Activated T-helper 2 cell treated with anti-CD3 and anti-CD28 coated beads, Interferon-gamma antibody, Interleukin-2, Interleukin-4, amounts not matched to agents 10 μg/mL and 5 μg/mL and 100 μg/mL, durations not matched to agents 14 hours and 24 hours and 36 hours (primary cell): ENCODE measurements at regions not wholly inside any gene's neighbourhood (a gene's known extent, or its start where the extent isn't known, plus 50 kb on each side); places are given as distances from the start of the nearest gene placed in this dataset.

Experiments used
- DNase-seq: peaks from one replicate; pipeline ENCODE4 v3.0.0; 2021; ENCODE audit warnings: low spot score
- H3K27ac Mint-ChIP-seq: one replicate; pipeline ENCODE4 v1.8.0; 2021; ENCODE audit warnings: mixed read lengths
- H3K27me3 Mint-ChIP-seq: one replicate; pipeline ENCODE4 v1.8.0; 2021; ENCODE audit warnings: low read depth, mixed read lengths
- H3K36me3 Mint-ChIP-seq: one replicate; pipeline ENCODE4 v1.8.0; 2021; ENCODE audit warnings: low read depth, mixed read lengths
- H3K4me1 Mint-ChIP-seq: one replicate; pipeline ENCODE4 v1.8.0; 2021; ENCODE audit warnings: low read depth, mixed read lengths
- H3K4me3 Mint-ChIP-seq: one replicate; pipeline ENCODE4 v1.8.0; 2021; ENCODE audit warnings: low read depth, mild to moderate bottlenecking, moderate library complexity, mixed read lengths
- H3K9me3 Mint-ChIP-seq: one replicate; pipeline ENCODE4 v1.8.0; 2021; ENCODE audit warnings: mixed read lengths
- intact Hi-C: fragments of 100-400 bp; cut with micrococcal nuclease; formaldehyde crosslinking; loops from one replicate; pipeline ENCODE4 v1.15.1; 2023

DNA sequence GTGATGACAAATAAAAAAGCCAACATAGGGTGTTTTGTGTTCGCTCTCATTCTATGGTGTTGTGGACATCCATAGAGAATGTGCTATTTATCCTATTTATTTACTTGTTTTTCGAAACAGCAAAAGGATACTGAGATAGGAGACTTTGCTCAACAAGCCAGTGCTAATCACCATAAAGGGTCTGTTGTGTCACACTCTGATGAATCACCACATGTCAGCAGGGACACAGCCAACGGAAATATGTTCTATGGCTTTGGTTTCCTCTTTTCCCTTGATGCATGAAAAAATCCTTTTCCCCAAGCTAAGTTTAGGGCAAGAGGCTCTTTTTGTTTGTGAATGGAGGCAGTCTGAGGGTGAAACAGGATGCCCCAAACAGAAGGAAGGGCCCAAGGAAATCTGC lies 154.3 kb downstream of the RNF152 start:
- Mint-ChIP-seq H3K4me3 (no peak overlapping the region), H3K4me1 (no peaks in the 10 kb centered on the region), H3K27ac (no peak overlapping the region), H3K27me3 (no peaks in the 10 kb centered on the region), H3K9me3 (no peaks in the 10 kb centered on the region), H3K36me3 (no peaks in the 10 kb centered on the region)
- intact Hi-C loops = no loop called here
- no peak for DNase-seq

DNA sequence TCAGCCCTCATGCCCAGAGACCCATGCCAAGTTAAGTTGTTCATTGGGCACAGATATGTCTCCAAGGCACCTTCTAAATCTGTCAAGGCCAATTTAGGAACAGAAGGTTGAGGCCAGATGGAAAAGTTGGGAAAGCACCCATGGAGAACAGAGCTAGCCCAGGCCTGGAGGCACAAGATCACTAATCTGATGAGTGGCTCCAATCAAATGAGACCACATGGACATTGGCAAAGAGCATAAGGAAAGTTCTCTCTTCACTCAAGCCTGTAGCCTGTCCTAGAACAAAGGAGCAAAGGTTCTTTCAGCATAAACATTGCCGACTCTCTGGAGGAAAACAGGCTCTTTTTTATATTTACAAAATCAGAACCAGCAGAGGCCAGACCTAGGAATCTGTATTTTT lies 154.8 kb downstream of the RNF152 start:
- H3K36me3 Mint-ChIP-seq = no peaks in the 10 kb centered on the region
- no peak for DNase-seq
- intact Hi-C loops = no loop called here
- H3K4me3 Mint-ChIP-seq = no peak overlapping the region
- no peaks in the 10 kb centered on the region for H3K9me3 Mint-ChIP-seq
- no peaks in the 10 kb centered on the region for H3K4me1 Mint-ChIP-seq
- H3K27ac Mint-ChIP-seq = no peak overlapping the region
- no peaks in the 10 kb centered on the region for H3K27me3 Mint-ChIP-seq

DNA sequence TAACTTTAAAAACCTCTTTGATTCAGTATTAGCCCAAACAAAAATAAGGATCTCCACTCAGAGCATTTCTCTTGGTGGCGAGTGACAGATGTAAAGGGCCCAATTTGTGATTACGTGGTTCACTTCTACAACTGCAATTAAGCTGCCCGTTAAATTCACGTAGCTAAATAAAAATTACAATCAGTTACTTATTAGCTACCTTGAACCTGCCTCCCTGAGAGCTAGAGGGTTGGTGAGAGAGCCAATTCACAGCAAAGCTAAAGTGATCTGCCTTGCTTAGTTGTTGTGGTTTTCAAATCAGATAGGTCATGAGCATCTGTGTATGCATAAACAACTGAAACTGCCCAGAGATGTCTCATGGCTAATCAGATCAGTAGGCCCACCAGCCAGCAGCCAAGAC lies 156.7 kb downstream of the RNF152 start:
- Mint-ChIP-seq H3K9me3 (no peaks in the 10 kb centered on the region), H3K4me3 (no peak overlapping the region)
- intact Hi-C loops = no loop called here

DNA sequence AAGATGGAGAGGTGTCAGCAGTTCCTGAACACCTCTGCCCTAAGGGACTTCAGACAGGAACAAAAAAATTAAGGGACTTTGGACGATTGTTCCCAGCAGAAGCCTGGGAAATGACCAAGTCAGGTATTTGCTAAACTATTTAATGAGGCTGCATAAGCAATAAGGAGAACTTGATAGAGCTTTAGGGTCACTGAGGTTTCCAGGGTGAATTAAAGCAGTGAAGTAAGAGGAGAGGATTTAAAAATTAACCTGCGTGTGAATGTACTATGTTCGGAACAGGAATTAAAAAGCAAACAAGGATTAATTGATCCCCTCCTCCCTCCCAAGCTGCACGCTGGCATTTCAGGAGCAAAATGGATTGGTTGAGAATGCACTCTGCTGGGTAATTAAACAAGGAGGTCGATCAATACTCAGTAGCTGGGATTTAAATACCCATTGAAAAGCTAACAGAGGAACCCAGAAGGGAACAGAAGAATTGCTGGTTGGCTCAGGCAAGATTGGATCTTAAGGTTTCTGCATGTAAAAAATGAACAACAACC lies 157.2 kb downstream of the RNF152 start:
- peaks cover 2% of the 10 kb centered on the region for H3K27me3 Mint-ChIP-seq
- intact Hi-C loops = no loop called here
- H3K27ac Mint-ChIP-seq = no peak overlapping the region
- no peak overlapping the region for H3K4me3 Mint-ChIP-seq
- DNase-seq = no peak
- no peaks in the 10 kb centered on the region for H3K36me3 Mint-ChIP-seq
- H3K9me3 Mint-ChIP-seq = no peaks in the 10 kb centered on the region
- no peaks in the 10 kb centered on the region for H3K4me1 Mint-ChIP-seq

More for the DNA sequence above, 156.7 kb downstream of the RNF152 start:
- DNase-seq = no peak
- H3K27ac Mint-ChIP-seq = no peak overlapping the region
- H3K4me1 Mint-ChIP-seq = no peaks in the 10 kb centered on the region
- H3K27me3 Mint-ChIP-seq = no peaks in the 10 kb centered on the region
- H3K36me3 Mint-ChIP-seq = no peaks in the 10 kb centered on the region

DNA sequence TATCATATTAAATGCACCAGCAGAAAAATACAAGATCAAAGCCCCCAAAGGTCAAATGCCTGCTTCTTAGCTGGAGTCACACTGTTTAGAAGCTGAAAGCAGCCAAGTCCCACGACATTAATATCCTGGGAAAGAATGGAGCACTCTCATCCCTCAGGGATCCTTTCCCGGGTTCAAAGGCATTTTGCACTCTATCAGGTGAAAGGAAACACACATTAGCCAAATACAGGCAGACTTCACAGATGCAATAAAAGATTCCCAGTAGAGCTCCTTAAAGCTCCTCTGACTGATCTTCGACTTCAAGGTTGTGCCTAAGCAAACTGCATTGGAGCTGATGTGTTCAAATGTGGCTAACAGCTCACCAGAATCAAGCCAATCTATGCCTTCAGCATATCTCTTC lies 158.4 kb downstream of the RNF152 start:
- intact Hi-C loops = no loop called here
- no peak overlapping the region for H3K27ac Mint-ChIP-seq
- H3K9me3 Mint-ChIP-seq = no peaks in the 10 kb centered on the region
- peaks cover 5% of the 10 kb centered on the region for H3K27me3 Mint-ChIP-seq
- no peaks in the 10 kb centered on the region for H3K36me3 Mint-ChIP-seq
- H3K4me1 Mint-ChIP-seq = no peaks in the 10 kb centered on the region
- DNase-seq = no peak
- no peak overlapping the region for H3K4me3 Mint-ChIP-seq

DNA sequence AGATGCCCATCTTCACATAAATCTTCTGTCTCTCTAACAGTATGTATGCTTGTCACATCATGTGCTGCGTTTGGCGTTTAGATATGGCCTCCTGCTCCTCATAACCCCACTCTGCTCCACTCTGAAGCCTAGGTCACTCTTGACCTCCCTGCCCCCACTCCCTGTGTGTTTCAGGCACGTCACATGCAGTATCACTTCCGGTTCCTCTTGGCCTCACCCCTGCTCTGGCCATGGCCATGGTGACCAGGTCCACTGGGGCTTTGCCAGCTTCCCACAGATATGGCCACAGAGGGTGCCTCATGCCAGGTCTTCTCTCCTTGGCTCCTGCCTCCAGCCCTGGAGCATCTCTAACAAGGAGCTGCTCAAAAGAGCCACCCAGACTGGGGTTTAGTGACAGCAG lies 160.0 kb downstream of the RNF152 start:
- Mint-ChIP-seq H3K9me3 (no peaks in the 10 kb centered on the region), H3K4me1 (no peaks in the 10 kb centered on the region), H3K27ac (no peak overlapping the region), H3K4me3 (no peak overlapping the region), H3K36me3 (no peaks in the 10 kb centered on the region), H3K27me3 (peaks cover 5% of the 10 kb centered on the region)
- intact Hi-C loops = no loop called here
- no peak for DNase-seq

DNA sequence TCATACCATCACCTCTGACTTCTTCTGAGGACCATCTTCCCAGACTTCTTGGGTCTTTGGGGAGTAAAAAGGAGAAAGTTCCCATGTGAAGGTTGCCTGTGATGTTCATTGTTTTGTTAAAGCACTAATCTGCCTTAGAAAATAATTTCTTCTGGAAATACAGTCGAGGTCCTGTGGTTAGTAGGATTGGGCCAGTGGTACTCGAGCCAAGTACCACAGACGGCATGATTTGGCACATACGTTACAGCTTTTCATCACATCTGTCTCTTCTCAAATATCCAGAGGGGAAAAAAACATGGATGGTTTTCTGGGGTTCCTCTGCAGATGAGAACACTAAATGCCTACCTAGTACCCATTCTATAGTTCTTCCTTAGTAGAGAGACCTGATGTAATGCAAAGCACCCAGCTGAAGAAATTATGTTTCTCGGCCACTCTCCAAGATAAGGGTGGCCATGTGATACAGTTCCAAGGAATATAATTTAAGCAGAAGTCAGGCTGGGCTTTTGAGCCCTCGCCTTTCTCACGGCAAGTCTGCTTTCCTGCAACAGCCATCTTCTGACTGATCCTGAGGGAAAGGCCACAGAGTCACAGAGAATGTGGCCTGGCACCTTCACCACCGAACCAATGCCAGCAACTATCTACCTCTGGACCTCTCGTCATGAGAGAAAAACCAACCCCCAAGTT lies 161.0 kb downstream of the RNF152 start:
- Mint-ChIP-seq H3K9me3 (no peaks in the 10 kb centered on the region), H3K4me3 (no peak overlapping the region), H3K36me3 (no peaks in the 10 kb centered on the region), H3K27ac (no peak overlapping the region), H3K4me1 (no peaks in the 10 kb centered on the region), H3K27me3 (peaks cover 5% of the 10 kb centered on the region)
- intact Hi-C loops = no loop called here
- DNase-seq = no peak

DNA sequence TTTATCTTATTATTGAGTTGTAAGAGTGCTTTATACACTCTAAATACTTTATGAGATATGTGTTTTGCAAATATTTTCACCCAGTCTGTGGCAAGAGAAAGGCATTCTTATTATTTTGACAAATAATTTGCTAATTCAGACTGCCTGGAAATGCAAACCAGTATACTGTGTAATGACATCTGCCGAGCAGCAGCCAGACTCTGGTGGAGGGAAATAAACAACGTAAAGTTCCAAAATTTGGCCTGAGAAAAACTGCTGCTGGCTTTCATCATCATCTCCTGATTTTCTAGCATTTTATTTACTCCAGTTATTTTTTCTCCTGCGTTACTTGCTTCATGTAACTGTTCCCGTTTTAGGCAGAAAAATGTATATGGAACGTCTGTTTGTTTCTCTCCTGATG lies 161.6 kb downstream of the RNF152 start:
- H3K27ac Mint-ChIP-seq = no peak overlapping the region
- H3K4me1 Mint-ChIP-seq = no peaks in the 10 kb centered on the region
- no peaks in the 10 kb centered on the region for H3K36me3 Mint-ChIP-seq
- DNase-seq = no peak
- peaks cover 5% of the 10 kb centered on the region for H3K27me3 Mint-ChIP-seq
- no peak overlapping the region for H3K4me3 Mint-ChIP-seq
- intact Hi-C loops = no loop called here
- H3K9me3 Mint-ChIP-seq = no peaks in the 10 kb centered on the region

DNA sequence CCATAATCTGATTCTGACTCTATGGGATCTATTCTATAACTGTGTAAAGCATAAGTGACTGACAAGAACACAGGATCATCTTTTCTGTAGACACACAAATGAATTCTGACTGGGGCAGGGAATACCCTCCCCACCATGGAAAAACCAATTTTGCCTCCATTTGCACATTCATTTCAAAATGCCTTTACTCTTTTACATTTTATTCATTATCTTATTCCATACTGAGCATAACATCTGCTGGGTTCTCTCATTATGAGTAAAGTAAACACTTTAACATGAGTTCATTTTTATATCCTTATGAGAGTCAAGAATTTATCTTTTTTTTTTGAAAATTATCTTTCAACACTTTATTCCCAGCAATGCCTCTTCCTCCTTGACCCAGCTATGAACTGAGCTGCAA lies 163.5 kb downstream of the RNF152 start:
- Mint-ChIP-seq H3K27me3 (peaks cover 5% of the 10 kb centered on the region), H3K4me1 (no peaks in the 10 kb centered on the region), H3K9me3 (no peaks in the 10 kb centered on the region), H3K36me3 (no peaks in the 10 kb centered on the region), H3K27ac (no peak overlapping the region), H3K4me3 (no peak overlapping the region)
- DNase-seq = no peak
- intact Hi-C loops = no loop called here

DNA sequence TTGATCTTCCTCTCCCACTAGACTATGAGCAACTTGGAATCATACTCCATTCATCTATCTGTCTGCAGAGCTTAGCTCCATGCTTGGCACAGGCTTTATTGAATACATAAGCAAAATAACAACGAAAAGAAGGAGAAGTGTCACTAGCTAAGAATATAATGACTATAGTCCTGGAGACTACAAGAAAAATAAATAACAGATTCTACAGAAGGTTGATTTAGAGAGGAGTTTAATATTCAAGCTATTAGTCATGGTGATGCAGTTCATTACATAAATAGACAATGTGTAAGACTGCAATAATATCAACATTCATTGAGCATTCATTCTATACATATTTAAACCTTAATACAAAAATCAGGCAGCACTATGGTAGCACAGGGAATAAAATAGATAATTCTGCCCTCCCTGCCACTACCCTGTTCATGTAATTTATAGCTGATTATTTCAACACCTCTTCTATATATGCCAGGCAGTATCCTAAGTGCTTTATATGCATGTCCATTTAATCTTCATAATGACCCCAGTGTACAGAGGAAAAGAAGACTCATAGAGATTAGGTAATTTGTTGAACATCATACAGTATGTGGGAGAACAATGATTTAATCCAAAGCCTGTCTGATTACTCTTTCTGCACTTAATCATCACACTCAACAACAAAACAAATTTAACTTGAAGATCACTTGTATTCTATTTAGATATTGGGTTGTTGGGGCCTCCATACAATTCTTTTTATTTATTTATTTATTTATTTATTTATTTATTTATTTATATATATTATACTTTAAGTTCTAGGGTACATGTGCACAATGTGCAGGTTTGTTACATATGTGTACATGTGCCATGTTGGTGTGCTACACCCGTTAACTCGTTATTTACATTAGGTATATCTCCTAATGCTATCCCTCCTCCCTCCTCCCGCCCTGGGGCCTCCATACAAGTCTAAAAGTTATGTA lies 165.3 kb downstream of the RNF152 start:
- Mint-ChIP-seq H3K4me3 (no peak overlapping the region), H3K4me1 (no peaks in the 10 kb centered on the region), H3K36me3 (no peaks in the 10 kb centered on the region), H3K27ac (no peak overlapping the region), H3K9me3 (no peaks in the 10 kb centered on the region), H3K27me3 (peaks cover 5% of the 10 kb centered on the region)
- intact Hi-C loops = no loop called here
- DNase-seq = no peak

DNA sequence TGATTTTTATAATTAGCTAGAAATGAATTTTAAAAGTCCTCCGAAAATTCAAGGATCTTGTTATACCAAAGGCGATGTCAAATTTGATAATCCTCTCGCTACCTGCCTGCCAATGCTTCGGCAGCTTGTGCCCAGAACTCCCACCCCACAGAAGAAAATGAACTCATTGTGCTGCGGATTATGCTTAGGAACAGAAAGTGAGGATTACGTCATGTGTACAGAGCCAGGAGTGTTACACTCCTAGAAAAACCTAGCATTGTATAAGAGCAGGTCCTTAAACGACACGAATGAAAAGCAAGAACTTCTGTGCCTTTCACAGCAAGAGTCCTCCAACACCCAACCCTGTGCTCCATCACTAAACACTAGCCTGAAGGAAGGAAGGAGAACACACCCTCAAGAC lies 168.3 kb downstream of the RNF152 start:
- Mint-ChIP-seq H3K9me3 (no peaks in the 10 kb centered on the region), H3K27ac (no peak overlapping the region), H3K4me1 (no peaks in the 10 kb centered on the region), H3K27me3 (no peaks in the 10 kb centered on the region), H3K4me3 (no peak overlapping the region), H3K36me3 (no peaks in the 10 kb centered on the region)
- DNase-seq = no peak
- intact Hi-C loops = no loop called here

DNA sequence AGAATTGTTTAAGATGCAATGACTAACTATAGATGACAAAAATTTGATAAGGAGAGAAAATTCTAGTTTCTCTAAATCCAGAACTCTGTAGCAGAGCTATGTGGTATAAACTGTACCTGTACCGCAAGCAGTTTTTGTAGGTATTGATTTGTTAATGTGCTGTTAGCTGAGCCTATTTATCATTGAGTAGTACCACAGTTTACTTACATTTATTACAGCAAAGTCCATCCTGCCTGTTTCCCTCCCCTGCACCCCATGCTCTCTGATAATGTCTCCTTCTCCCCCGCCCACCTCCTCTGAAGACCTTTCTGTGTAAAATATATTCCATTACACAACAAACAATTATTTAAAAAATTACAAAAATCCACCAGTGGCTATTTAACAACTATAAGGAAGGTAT lies 170.6 kb downstream of the RNF152 start:
- intact Hi-C loops = no loop called here
- no peak for DNase-seq
- H3K36me3 Mint-ChIP-seq = no peaks in the 10 kb centered on the region
- no peaks in the 10 kb centered on the region for H3K4me1 Mint-ChIP-seq
- no peaks in the 10 kb centered on the region for H3K9me3 Mint-ChIP-seq
- no peaks in the 10 kb centered on the region for H3K27me3 Mint-ChIP-seq
- H3K27ac Mint-ChIP-seq = no peak overlapping the region
- H3K4me3 Mint-ChIP-seq = no peak overlapping the region

DNA sequence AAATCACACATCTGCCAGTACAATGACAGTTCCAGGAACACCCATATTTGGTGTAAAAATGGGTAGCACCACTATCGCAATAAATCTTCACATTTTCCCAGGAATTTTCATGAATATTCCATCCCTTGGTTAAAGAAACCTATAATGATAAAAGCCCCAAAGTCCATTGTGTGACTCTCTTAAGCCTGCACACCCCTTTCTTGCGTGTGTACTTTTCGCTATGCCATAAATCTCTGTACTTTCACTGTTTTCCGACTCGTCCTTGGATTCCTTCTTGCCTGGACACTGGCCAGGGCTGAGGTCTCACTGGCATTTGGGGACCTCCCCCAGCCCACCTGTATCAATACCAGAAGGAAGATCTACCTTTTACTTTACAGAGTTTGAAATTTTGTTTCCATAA lies 172.3 kb downstream of the RNF152 start:
- no peak overlapping the region for H3K4me3 Mint-ChIP-seq
- H3K4me1 Mint-ChIP-seq = no peaks in the 10 kb centered on the region
- no peaks in the 10 kb centered on the region for H3K27me3 Mint-ChIP-seq
- DNase-seq = no peak
- no peak overlapping the region for H3K27ac Mint-ChIP-seq
- H3K36me3 Mint-ChIP-seq = no peaks in the 10 kb centered on the region
- no peaks in the 10 kb centered on the region for H3K9me3 Mint-ChIP-seq
- intact Hi-C loops = no loop called here
